KMS-11 (cell line): ENCODE measurements at regions not wholly inside any gene's neighbourhood (a gene's known extent, or its start where the extent isn't known, plus 50 kb on each side); places are given as distances from the start of the nearest gene placed in this dataset.

Source experiments
- H2AFZ ChIP-seq: fragments of 200-600 bp; sonication (generic); 2 replicates; pipeline ENCODE4 v1.6.1; 2016; ENCODE audit warnings: antibody characterized with exemption, mixed run types, low read depth
- H3K27ac ChIP-seq: fragments of 200-600 bp; sonication (generic); 2 replicates; pipeline ENCODE4 v1.6.1; 2016; ENCODE audit warnings: mild to moderate bottlenecking, mixed run types
- H3K27me3 ChIP-seq: fragments of 200-600 bp; sonication (generic); 2 replicates; pipeline ENCODE4 v1.6.1; 2017; ENCODE audit warnings: mild to moderate bottlenecking, low read depth, mixed run types, moderate library complexity; ENCODE audit not compliant: insufficient read depth
- H3K36me3 ChIP-seq: fragments of 200-600 bp; sonication (generic); 2 replicates; pipeline ENCODE4 v1.6.1; 2017; ENCODE audit warnings: mild to moderate bottlenecking, mixed run types; ENCODE audit not compliant: insufficient read depth
- H3K4me1 ChIP-seq: fragments of 200-600 bp; sonication (generic); 2 replicates; pipeline ENCODE4 v1.6.1; 2016; ENCODE audit warnings: mild to moderate bottlenecking, low read depth, mixed run types; ENCODE audit not compliant: poor library complexity, severe bottlenecking
- H3K4me2 ChIP-seq: fragments of 200-600 bp; sonication (generic); 2 replicates; pipeline ENCODE4 v1.7.0; 2016; ENCODE audit warnings: mild to moderate bottlenecking, mixed run types
- H3K4me3 ChIP-seq: fragments of 200-600 bp; sonication (generic); IDR thresholded peaks from 2 replicates; pipeline ENCODE4 v1.6.1; 2017; ENCODE audit warnings: low read depth, low read length, mixed read lengths; ENCODE audit not compliant: insufficient read depth
- H3K79me2 ChIP-seq: fragments of 200-600 bp; sonication (generic); 2 replicates; pipeline ENCODE4 v1.6.1; 2016; ENCODE audit warnings: low read depth, mixed run types; ENCODE audit not compliant: insufficient read depth
- H3K9ac ChIP-seq: fragments of 200-600 bp; sonication (generic); 2 replicates; pipeline ENCODE4 v1.6.1; 2016; ENCODE audit warnings: mild to moderate bottlenecking, mixed run types
- H4K20me1 ChIP-seq: fragments of 200-600 bp; sonication (generic); 2 replicates; pipeline ENCODE4 v1.6.1; 2016; ENCODE audit warnings: mild to moderate bottlenecking, mixed run types; ENCODE audit not compliant: insufficient read depth
- TF ChIP-seq, protein P1 (sequence below): fragments of 200-600 bp; sonication (generic); conservative IDR thresholded peaks from 2 replicates; pipeline ENCODE4 v1.6.1; 2017; ENCODE audit warnings: low read depth, mild to moderate bottlenecking, antibody characterized with exemption, low read length, moderate library complexity, mixed read lengths

DNA sequence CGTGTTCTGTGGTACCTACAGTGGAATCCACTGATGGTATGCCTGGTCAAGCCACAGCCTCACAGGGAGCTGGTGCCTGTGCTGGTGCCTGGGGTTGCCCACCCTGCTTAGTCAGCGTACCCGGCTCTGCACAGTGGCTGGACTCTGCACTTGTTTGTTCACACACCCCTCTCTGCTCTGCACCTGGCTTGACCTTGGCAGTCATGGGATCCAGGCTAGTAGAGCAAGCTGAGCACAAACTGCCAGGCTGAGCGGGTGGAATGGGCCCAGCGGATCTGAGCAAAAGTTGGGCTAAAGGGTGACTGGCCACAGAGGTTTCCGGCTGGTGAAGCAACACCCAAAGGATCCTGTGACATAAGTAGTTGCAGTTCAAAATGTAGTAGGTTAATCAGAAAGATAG is 163.5 kb downstream of the CDH19 start:
- H3K27ac ChIP-seq: no peak overlapping the region
- no peak overlapping the region for H3K9ac ChIP-seq
- H3K4me3 ChIP-seq: no peak overlapping the region
- H3K27me3 ChIP-seq: no peaks in the 10 kb centered on the region
- no peak overlapping the region for H3K4me2 ChIP-seq
- no peaks in the 10 kb centered on the region for H3K4me1 ChIP-seq
- H3K36me3 ChIP-seq: no peaks in the 10 kb centered on the region
- no peaks in the 10 kb centered on the region for H4K20me1 ChIP-seq
- no peak overlapping the region for H2AFZ ChIP-seq
- H3K79me2 ChIP-seq: no peaks in the 10 kb centered on the region
- TF ChIP-seq, protein P1, sequence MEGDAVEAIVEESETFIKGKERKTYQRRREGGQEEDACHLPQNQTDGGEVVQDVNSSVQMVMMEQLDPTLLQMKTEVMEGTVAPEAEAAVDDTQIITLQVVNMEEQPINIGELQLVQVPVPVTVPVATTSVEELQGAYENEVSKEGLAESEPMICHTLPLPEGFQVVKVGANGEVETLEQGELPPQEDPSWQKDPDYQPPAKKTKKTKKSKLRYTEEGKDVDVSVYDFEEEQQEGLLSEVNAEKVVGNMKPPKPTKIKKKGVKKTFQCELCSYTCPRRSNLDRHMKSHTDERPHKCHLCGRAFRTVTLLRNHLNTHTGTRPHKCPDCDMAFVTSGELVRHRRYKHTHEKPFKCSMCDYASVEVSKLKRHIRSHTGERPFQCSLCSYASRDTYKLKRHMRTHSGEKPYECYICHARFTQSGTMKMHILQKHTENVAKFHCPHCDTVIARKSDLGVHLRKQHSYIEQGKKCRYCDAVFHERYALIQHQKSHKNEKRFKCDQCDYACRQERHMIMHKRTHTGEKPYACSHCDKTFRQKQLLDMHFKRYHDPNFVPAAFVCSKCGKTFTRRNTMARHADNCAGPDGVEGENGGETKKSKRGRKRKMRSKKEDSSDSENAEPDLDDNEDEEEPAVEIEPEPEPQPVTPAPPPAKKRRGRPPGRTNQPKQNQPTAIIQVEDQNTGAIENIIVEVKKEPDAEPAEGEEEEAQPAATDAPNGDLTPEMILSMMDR: no peak

DNA sequence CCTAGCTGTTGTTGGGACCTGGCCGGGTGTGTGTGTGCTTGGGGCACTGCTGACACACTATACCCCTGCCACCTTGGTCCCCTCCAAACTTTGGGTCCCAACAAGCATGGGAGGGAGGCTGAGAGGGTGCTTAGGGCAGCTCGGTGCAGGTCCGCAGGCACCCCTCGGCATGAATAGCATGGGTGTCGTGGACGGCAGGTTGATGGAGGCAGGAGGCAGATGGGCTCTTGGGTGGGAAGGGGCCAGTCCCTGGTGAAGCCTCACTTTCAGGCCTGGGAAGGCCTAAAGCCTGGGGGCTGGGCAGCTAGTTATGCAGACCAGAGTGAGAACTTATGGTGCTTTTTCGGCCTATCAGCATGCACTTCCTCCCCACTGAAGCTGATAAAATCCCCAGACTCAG is 164.2 kb downstream of the CDH19 start:
- Histone ChIP-seq H3K27ac (no peak overlapping the region), H3K4me3 (no peak overlapping the region), H4K20me1 (no peaks in the 10 kb centered on the region), H3K36me3 (no peaks in the 10 kb centered on the region), H3K4me1 (no peaks in the 10 kb centered on the region), H2AFZ (no peak overlapping the region), H3K27me3 (no peaks in the 10 kb centered on the region), H3K9ac (no peak overlapping the region), H3K79me2 (no peaks in the 10 kb centered on the region), H3K4me2 (no peak overlapping the region)
- TF ChIP-seq, protein P1: no peak

DNA sequence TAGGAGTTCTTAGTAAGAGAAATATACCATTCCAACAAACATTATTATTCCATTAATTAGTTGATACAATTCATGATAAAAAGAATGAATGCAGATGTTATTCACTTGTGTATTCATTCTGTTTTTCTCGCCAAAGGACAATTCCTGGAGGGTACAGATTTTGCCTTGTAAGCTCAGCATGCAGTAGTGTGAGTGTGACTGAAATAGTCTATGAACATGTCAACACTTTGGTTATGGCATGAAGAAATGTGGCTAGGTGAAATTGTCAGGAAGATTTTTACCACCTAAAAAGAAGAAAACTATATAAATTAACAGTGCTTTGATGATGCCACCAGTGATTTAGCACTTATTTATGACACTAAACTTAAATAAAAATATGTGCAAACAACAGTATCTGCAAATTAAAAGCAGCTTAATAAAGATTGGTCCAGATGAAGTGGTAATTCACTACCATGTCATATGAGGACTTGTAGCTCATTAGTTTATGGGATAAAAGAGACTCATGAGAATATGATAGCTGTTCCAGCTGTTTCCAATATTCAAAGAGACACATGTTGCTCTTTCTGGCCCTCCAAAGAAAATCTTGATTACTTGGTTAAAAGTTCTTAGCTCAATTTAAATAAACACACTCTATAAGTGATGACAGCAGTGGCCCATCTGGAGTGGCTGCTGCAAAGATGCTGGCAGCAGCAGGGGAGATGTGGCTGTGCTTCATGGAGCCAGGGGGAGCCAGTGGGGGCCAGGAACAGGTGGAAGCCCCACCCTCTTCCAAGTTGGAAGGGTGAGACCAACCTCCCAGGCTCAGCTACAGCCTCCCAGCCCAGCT is 165.0 kb downstream of the CDH19 start:
- H3K27me3 ChIP-seq: no peaks in the 10 kb centered on the region
- H3K9ac ChIP-seq: no peak overlapping the region
- no peak overlapping the region for H3K4me3 ChIP-seq
- H4K20me1 ChIP-seq: no peaks in the 10 kb centered on the region
- H3K27ac ChIP-seq: no peak overlapping the region
- H3K4me2 ChIP-seq: no peak overlapping the region
- H3K4me1 ChIP-seq: no peaks in the 10 kb centered on the region
- no peaks in the 10 kb centered on the region for H3K79me2 ChIP-seq
- no peaks in the 10 kb centered on the region for H3K36me3 ChIP-seq
- H2AFZ ChIP-seq: no peak overlapping the region
- TF ChIP-seq, protein P1: no peak

DNA sequence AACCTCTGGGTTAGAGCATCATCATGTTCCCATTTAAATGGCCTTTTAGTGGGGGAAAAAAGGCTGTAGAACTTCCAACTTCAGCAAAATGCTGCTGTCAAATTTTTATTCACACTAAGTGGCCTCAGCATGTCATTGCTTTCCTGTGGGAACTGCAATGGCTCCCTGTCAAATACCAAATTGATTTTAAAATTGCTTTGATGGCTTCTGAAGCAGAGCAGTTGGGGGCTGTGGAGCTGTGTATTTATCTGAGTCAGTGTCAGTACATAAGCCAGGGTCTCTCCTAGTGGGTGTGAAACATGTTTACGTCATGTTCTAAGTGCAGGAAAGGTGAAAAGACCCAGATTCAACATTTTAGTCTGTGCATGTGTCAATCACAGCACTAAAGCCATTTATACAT is 171.3 kb downstream of the CDH19 start:
- Histone ChIP-seq H3K4me2 (no peak overlapping the region), H3K9ac (no peak overlapping the region), H3K27ac (no peak overlapping the region), H3K36me3 (no peaks in the 10 kb centered on the region), H4K20me1 (no peaks in the 10 kb centered on the region), H2AFZ (no peak overlapping the region), H3K27me3 (no peaks in the 10 kb centered on the region), H3K79me2 (no peaks in the 10 kb centered on the region), H3K4me1 (no peaks in the 10 kb centered on the region), H3K4me3 (no peak overlapping the region)
- TF ChIP-seq, protein P1: no peak
